Heart left ventricle (tissue), 13 donors: ENCODE measurements at regions not wholly inside any gene's neighbourhood (a gene's known extent, or its start where the extent isn't known, plus 50 kb on each side); places are given as distances from the start of the nearest gene placed in this dataset.

Experiments
- CTCF ChIP-seq, 12 donors: fragments of 200-600 bp; sonication (generic) in 4 of 12; IDR thresholded peaks; one replicate each; pipeline versions ENCODE4 v1.5.0 to v1.8.0; 2018 to 2022; ENCODE audit warnings: antibody characterized with exemption in 12 of 12, mild to moderate bottlenecking in 5 of 12
- POLR2A ChIP-seq, 2 donors: fragments of 450-650 bp; IDR thresholded peaks; one replicate each; pipeline ENCODE4 v1.6.1; 2017; ENCODE audit warnings: antibody characterized with exemption in 2 of 2, mild to moderate bottlenecking in 2 of 2, moderate library complexity in 2 of 2
- donor health status: ischemic (EF 13 %, LVEDD 7.1; RV severe dilation, severe dysfunction).
- donor health status: DM: no; HTN: yes; CAD: no.
- donor health status: DM: no; HTN: no; CAD: no.
- donor health status: ischemic (EF 25% LVEDD 6.9; RV normal size, moderate dysfunction).
- donor health status: ischemic (EF 25% LVEDD 5.7; RV mildly dilated, moderate dysfunction).
- donor health status: ischemic (EF 35%, LVEDD 5.7; RV mildly dilated, moderate dysfunction).
- donor health status: nonischemic (EF 11% LVEDD 7.7; RV severe dilation, severe dysfunction).
- donor health status: DM: yes; HTN: yes; CAD: no.
- donor health status: PGD.
- donor health status: ischemic (EF 29% LVEDD 5.4; RV normal size, mild dysfunction).
- donor health status: nonischemic (EF 23%, LVEDD 6.1; RV moderate dilation, normal function).

GRCh38 chr1:239817801-239818200 is 273.9 kb upstream of the FMN2 start:
- no peak for TF ChIP-seq CTCF (IDR thresholded peaks at IDR 0.05)
- TF ChIP-seq POLR2A (IDR thresholded peaks at IDR 0.05) = no peak
